BJ (cell line): ENCODE measurements at regions not wholly inside any gene's neighbourhood (a gene's known extent, or its start where the extent isn't known, plus 50 kb on each side); places are given as distances from the start of the nearest gene placed in this dataset.

Source experiments
- CTCF ChIA-PET: fragments of 350-600 bp; formaldehyde crosslinking; extraction: SDS; loops from one replicate; lab custom pipeline; 2021; ENCODE audit warnings: antibody characterized with exemption, inconsistent platforms; lab: Yijun Ruan, JAX
- POLR2A ChIA-PET: fragments of 300-600 bp; sonication (Branson Sonifier 250); formaldehyde crosslinking; extraction: SDS; loops from one replicate; lab custom pipeline; 2021; ENCODE audit warnings: antibody characterized with exemption; lab: Charles Lee
- DNase-seq: peaks from one replicate; pipeline ENCODE4 v3.0.0-alpha.2; 2011; ENCODE audit warnings: low read depth
- H3K27me3 ChIP-seq: 2 replicates; pipeline ENCODE4 v1.6.0; 2011; ENCODE audit warnings: low read length; ENCODE audit not compliant: control insufficient read depth, insufficient read depth
- H3K36me3 ChIP-seq: 2 replicates; pipeline ENCODE4 v1.5.1; 2011; ENCODE audit warnings: low read length; ENCODE audit not compliant: control insufficient read depth, insufficient read depth
- H3K4me3 ChIP-seq: 2 replicates; pipeline ENCODE4 v1.5.1; 2011; ENCODE audit warnings: low read depth, mild to moderate bottlenecking, control low read depth, low read length
- CTCF ChIP-seq: IDR thresholded peaks from 2 replicates; pipeline ENCODE4 v1.5.1; 2011; ENCODE audit warnings: low read depth, mild to moderate bottlenecking, control low read depth, inconsistent platforms, low read length, moderate library complexity; ENCODE audit not compliant: insufficient read depth

GRCh38 chr7:1317646-1318045 is 85.0 kb downstream of the UNCX start:
- H3K36me3 ChIP-seq, result no peaks in the 10 kb centered on the region
- POLR2A ChIA-PET, result no interaction called here
- H3K27me3 ChIP-seq, result no peaks in the 10 kb centered on the region
- CTCF ChIA-PET, result interaction anchor here (0.6 kb wide), 1 partner anchor 473 kb away, joined by 3 read pairs; no protein-coding TSS in a partner anchor
- DNase-seq, result no peak
- TF ChIP-seq CTCF, result no peak
- no peak overlapping the region for H3K4me3 ChIP-seq

- CTCF ChIA-PET, result no interaction called here
- Histone ChIP-seq H3K27me3 (no peaks in the 10 kb centered on the region), H3K36me3 (no peaks in the 10 kb centered on the region), H3K4me3 (no peak overlapping the region)
- no peak for TF ChIP-seq CTCF
- DNase-seq, result no peak
- POLR2A ChIA-PET, result no interaction called here
These were observed 85.4 kb downstream of the UNCX start for GRCh38 chr7:1318051-1318450.

GRCh38 chr7:1318661-1319060 is 86.0 kb downstream of the UNCX start:
- H3K27me3 ChIP-seq, result no peaks in the 10 kb centered on the region
- H3K36me3 ChIP-seq, result no peaks in the 10 kb centered on the region
- CTCF ChIA-PET, result no interaction called here
- POLR2A ChIA-PET, result no interaction called here
- H3K4me3 ChIP-seq, result no peak overlapping the region
- DNase-seq, result no peak
- no peak for TF ChIP-seq CTCF

GRCh38 chr7:1320616-1321240 is 88.1 kb downstream of the UNCX start:
- Histone ChIP-seq H3K36me3 (no peaks in the 10 kb centered on the region), H3K27me3 (no peaks in the 10 kb centered on the region), H3K4me3 (no peak overlapping the region)
- ChIA-PET POLR2A (no interaction called here), CTCF (no interaction called here)
- TF ChIP-seq CTCF, result no peak
- no peak for DNase-seq

- no peaks in the 10 kb centered on the region for H3K27me3 ChIP-seq
- ChIA-PET CTCF (no interaction called here), POLR2A (no interaction called here)
- TF ChIP-seq CTCF, result no peak
- DNase-seq, result no peak
- H3K4me3 ChIP-seq, result no peak overlapping the region
- H3K36me3 ChIP-seq, result no peaks in the 10 kb centered on the region
These were observed 89.0 kb downstream of the UNCX start for GRCh38 chr7:1321411-1322239.
